IMR-90 (cell line): ENCODE measurements at regions not wholly inside any gene's neighbourhood (a gene's known extent, or its start where the extent isn't known, plus 50 kb on each side); places are given as distances from the start of the nearest gene placed in this dataset.

Experiments used
- ATAC-seq: fragments of 200-7000 bp; cut with Tn5 transposase; 2 replicates; pipeline ENCODE4 v1.9.1; 2020; ENCODE audit warnings: low read depth, mild to moderate bottlenecking, moderate library complexity
- BruUV-seq: library from RNA; stranded (reverse); fragments of 400-500 nt; replicated peaks from 2 replicates; lab custom pipeline; 2021; lab: Mats Ljungman, UMichigan
- CTCF ChIA-PET: fragments of 300-600 bp; formaldehyde crosslinking; extraction: SDS; loops from one replicate; lab custom pipeline; 2021; ENCODE audit warnings: antibody characterized with exemption; lab: Yijun Ruan, JAX
- POLR2A ChIA-PET: fragments of 300-600 bp; sonication (Branson Sonifier 250); formaldehyde crosslinking; loops from one replicate; lab custom pipeline; 2022; ENCODE audit warnings: antibody characterized with exemption; ENCODE audit not compliant: unreplicated experiment; lab: Charles Lee
- DNase-seq: peaks from one replicate; pipeline ENCODE4 v3.0.0; 2013
- H2AFZ ChIP-seq: replicated peaks from 2 replicates; pipeline ENCODE3; 2013; ENCODE audit warnings: low read length, mild to moderate bottlenecking; ENCODE audit not compliant: poor library complexity
- H2AK5ac ChIP-seq: 2 replicates; pipeline ENCODE4 v1.6.1; 2013; ENCODE audit warnings: low read depth, low read length, inconsistent platforms
- H2AK9ac ChIP-seq: replicated peaks from 2 replicates; pipeline ENCODE3; 2013; ENCODE audit warnings: mild to moderate bottlenecking, low read depth, low read length, moderate library complexity; ENCODE audit not compliant: poor library complexity
- H2BK120ac ChIP-seq: 2 replicates; pipeline ENCODE4 v1.6.1; 2013; ENCODE audit warnings: low read depth, low read length, inconsistent platforms
- H2BK15ac ChIP-seq: 3 replicates; pipeline ENCODE4 v1.6.1; 2013; ENCODE audit warnings: low read depth, low read length, inconsistent platforms
- H2BK20ac ChIP-seq: 2 replicates; pipeline ENCODE4 v1.6.1; 2013; ENCODE audit warnings: low read depth, mild to moderate bottlenecking, inconsistent platforms, low read length, moderate library complexity
- H2BK5ac ChIP-seq: 2 replicates; pipeline ENCODE4 v1.6.1; 2013; ENCODE audit warnings: mild to moderate bottlenecking, low read depth, low read length, inconsistent platforms; ENCODE audit not compliant: poor library complexity, severe bottlenecking
- H3K14ac ChIP-seq: replicated peaks from 2 replicates; pipeline ENCODE4 v1.6.1; 2013; ENCODE audit warnings: low read depth, low read length, inconsistent platforms
- H3K18ac ChIP-seq: 2 replicates; pipeline ENCODE4 v1.6.1; 2013; ENCODE audit warnings: low read depth, low read length, control low read depth
- H3K23ac ChIP-seq: 2 replicates; pipeline ENCODE4 v1.6.1; 2013; ENCODE audit warnings: low read depth, low read length, inconsistent platforms
- H3K27ac ChIP-seq: 2 replicates; pipeline ENCODE4 v1.5.1; 2013; ENCODE audit warnings: mild to moderate bottlenecking, control low read depth, low read length; ENCODE audit not compliant: insufficient read depth
- H3K27me3 ChIP-seq: 2 replicates; pipeline ENCODE4 v1.6.1; 2013; ENCODE audit warnings: low read length; ENCODE audit not compliant: control insufficient read depth, insufficient read depth
- H3K36me3 ChIP-seq: 2 replicates; pipeline ENCODE4 v1.6.1; 2013; ENCODE audit warnings: low read length, mixed read lengths; ENCODE audit not compliant: control insufficient read depth, insufficient read depth
- H3K4ac ChIP-seq: 2 replicates; pipeline ENCODE4 v1.6.1; 2013; ENCODE audit warnings: low read depth, low read length, inconsistent platforms
- H3K4me1 ChIP-seq: 2 replicates; pipeline ENCODE4 v1.6.1; 2013; ENCODE audit warnings: low read length, mixed read lengths; ENCODE audit not compliant: control insufficient read depth, insufficient read depth
- H3K4me2 ChIP-seq: 2 replicates; pipeline ENCODE4 v1.6.1; 2013; ENCODE audit warnings: low read depth, mild to moderate bottlenecking, control low read depth, low read length, moderate library complexity
- H3K4me3 ChIP-seq: 2 replicates; pipeline ENCODE4 v1.5.1; 2013; ENCODE audit warnings: low read depth, mild to moderate bottlenecking, control low read depth, low read length, moderate library complexity; ENCODE audit not compliant: insufficient read depth
- H3K56ac ChIP-seq: 2 replicates; pipeline ENCODE4 v1.6.1; 2013; ENCODE audit warnings: low read length, inconsistent platforms; ENCODE audit not compliant: insufficient read depth; ENCODE audit errors: extremely low read depth
- H3K79me1 ChIP-seq, 2 experiments: 2 replicates each; pipeline ENCODE4 v1.6.1; 2013; ENCODE audit warnings: low read length in 2 of 2, inconsistent platforms in 1 of 2, low read depth in 1 of 2
- H3K9ac ChIP-seq: 2 replicates; pipeline ENCODE4 v1.6.1; 2013; ENCODE audit warnings: low read depth, low read length, control low read depth
- H3K9me1 ChIP-seq: 2 replicates; pipeline ENCODE4 v1.6.1; 2013; ENCODE audit warnings: low read length, inconsistent platforms; ENCODE audit not compliant: insufficient read depth
- H3K9me3 ChIP-seq: 2 replicates; pipeline ENCODE4 v1.6.1; 2013; ENCODE audit warnings: low read length; ENCODE audit not compliant: control insufficient read depth, insufficient read depth
- H4K20me1 ChIP-seq: 2 replicates; pipeline ENCODE4 v1.6.1; 2013; ENCODE audit warnings: low read length, inconsistent platforms; ENCODE audit not compliant: insufficient read depth
- H4K5ac ChIP-seq: 2 replicates; pipeline ENCODE4 v1.6.1; 2013; ENCODE audit warnings: mild to moderate bottlenecking, low read depth, low read length, control low read depth
- H4K8ac ChIP-seq, 2 experiments: 2 replicates each; pipeline ENCODE4 v1.6.1; 2013; ENCODE audit warnings: low read depth in 2 of 2, low read length in 2 of 2, control low read depth in 1 of 2, inconsistent platforms in 1 of 2
- H4K91ac ChIP-seq: 2 replicates; pipeline ENCODE4 v1.6.1; 2013; ENCODE audit warnings: low read depth, low read length, inconsistent platforms; ENCODE audit not compliant: insufficient read depth
- BHLHE40 ChIP-seq: fragments of 150-350 bp; IDR thresholded peaks from 2 replicates; pipeline ENCODE4 v1.6.1; 2016; ENCODE audit warnings: mild to moderate bottlenecking, low read depth, low read length
- CEBPB ChIP-seq: IDR thresholded peaks from 2 replicates; pipeline ENCODE4 v1.6.1; 2012; ENCODE audit warnings: low read depth, low read length, improper control_type of control experiment
- CHD1 ChIP-seq: IDR thresholded peaks from 2 replicates; pipeline ENCODE4 v1.6.1; 2012; ENCODE audit warnings: low read depth, low read length, improper control_type of control experiment
- FOS ChIP-seq: fragments of 150-350 bp; IDR thresholded peaks from 2 replicates; pipeline ENCODE4 v1.6.1; 2016; ENCODE audit warnings: low read depth, low read length
- MAFK ChIP-seq: IDR thresholded peaks from 2 replicates; pipeline ENCODE4 v1.6.1; 2012; ENCODE audit warnings: low read depth, low read length, improper control_type of control experiment
- MAZ ChIP-seq: IDR thresholded peaks from 2 replicates; pipeline ENCODE4 v1.6.1; 2012; ENCODE audit warnings: low read depth, mild to moderate bottlenecking, low read length, improper control_type of control experiment, moderate library complexity, borderline replicate concordance
- MXI1 ChIP-seq: IDR thresholded peaks from 2 replicates; pipeline ENCODE4 v1.6.1; 2012; ENCODE audit warnings: low read depth, mild to moderate bottlenecking, low read length, moderate library complexity, borderline replicate concordance
- NFE2L2 ChIP-seq: fragments of 150-350 bp; IDR thresholded peaks from 2 replicates; pipeline ENCODE4 v1.6.1; 2016; ENCODE audit warnings: low read depth, mild to moderate bottlenecking, low read length
- POLR2A ChIP-seq: IDR thresholded peaks from 2 replicates; pipeline ENCODE4 v1.6.1; 2012; ENCODE audit warnings: mild to moderate bottlenecking, low read depth, low read length
- RAD21 ChIP-seq: IDR thresholded peaks from 2 replicates; pipeline ENCODE4 v1.6.1; 2012; ENCODE audit warnings: low read length, improper control_type of control experiment
- RCOR1 ChIP-seq: IDR thresholded peaks from 2 replicates; pipeline ENCODE4 v1.6.1; 2012; ENCODE audit warnings: mild to moderate bottlenecking, low read length, improper control_type of control experiment; ENCODE audit not compliant: insufficient replicate concordance
- RFX5 ChIP-seq: IDR thresholded peaks from 2 replicates; pipeline ENCODE4 v1.8.0; 2012; ENCODE audit warnings: low read depth, mild to moderate bottlenecking, low read length, moderate library complexity
- SMC3 ChIP-seq: fragments of 150-350 bp; IDR thresholded peaks from 2 replicates; pipeline ENCODE4 v1.6.1; 2016; ENCODE audit warnings: low read depth, mild to moderate bottlenecking, antibody characterized with exemption, low read length, moderate library complexity
- WGBS, 2 experiments: methylation state at CpG; one replicate each; pipeline versions ENCODE4 v1.1.5 to v1.1.7; 2013; ENCODE audit warnings: missing lambda C conversion rate in 2 of 2; ENCODE audit not compliant: insufficient read length in 1 of 2; ENCODE audit errors: extremely low coverage in 2 of 2; 5-methylcytosine and 5-hydroxymethylcytosine counted together
- dilution Hi-C: fragments of 300-500 bp; cut with HindIII; formaldehyde crosslinking; loops from one replicate; pipeline ENCODE4 v1.14.3; 2018; ENCODE audit warnings: low sequenced_read_pairs; ENCODE audit not compliant: unreplicated experiment
- in situ Hi-C: fragments of 300-500 bp; cut with MboI; formaldehyde crosslinking; loops from 3 replicates; pipeline ENCODE4 v1.14.3; 2019; ENCODE audit warnings: low sequenced_read_pairs, inconsistent platforms, mixed read lengths
- intact Hi-C: fragments of 100-400 bp; cut with micrococcal nuclease; formaldehyde crosslinking; loops from 2 replicates; pipeline ENCODE4 v1.10.0; 2022
- TF ChIP-seq, protein P1 (sequence below): fragments of 150-350 bp; IDR thresholded peaks from 2 replicates; pipeline ENCODE4 v1.6.1; 2016; ENCODE audit warnings: low read depth, mild to moderate bottlenecking, low read length, moderate library complexity, borderline replicate concordance
- TF ChIP-seq, protein P2 (sequence below): conservative IDR thresholded peaks from 2 replicates; pipeline ENCODE4 v1.5.1; 2012; ENCODE audit warnings: mild to moderate bottlenecking, low read depth, low read length, improper control_type of control experiment
- TF ChIP-seq, protein P3 (sequence below): fragments of 150-350 bp; IDR thresholded peaks from 2 replicates; pipeline ENCODE4 v1.6.1; 2017; ENCODE audit warnings: mild to moderate bottlenecking, antibody characterized with exemption, low read length, low read depth

DNA sequence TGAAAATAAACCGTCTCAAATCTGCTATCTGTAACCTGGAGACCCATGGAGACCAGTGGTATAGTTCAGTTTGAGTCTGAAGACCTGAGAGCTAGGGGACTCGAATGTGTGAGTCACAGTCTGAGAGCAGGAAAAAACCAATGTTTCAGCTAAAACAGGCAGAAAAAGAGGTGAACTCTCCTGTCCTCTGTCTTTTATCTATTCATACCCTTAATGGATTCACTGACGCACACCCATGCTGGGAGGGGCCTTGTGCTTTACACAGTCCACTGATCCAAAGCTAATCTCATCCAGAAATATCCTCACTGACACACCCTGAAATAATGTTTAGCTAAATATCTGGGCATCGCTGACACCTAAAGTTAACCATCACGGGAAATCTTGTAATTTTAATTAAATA is 297.9 kb downstream of the GPM6A start:
- CTCF ChIA-PET, result no interaction called here
- BruUV-seq, result no TSS peak
- ATAC-seq (no peak), DNase-seq (no peak)
- no peak overlapping the region for H2BK15ac ChIP-seq
- H3K4me3 ChIP-seq, result no peak overlapping the region
- no peak overlapping the region for H3K14ac ChIP-seq
- H4K91ac ChIP-seq, result no peak overlapping the region
- no peak overlapping the region for H3K9ac ChIP-seq
- H3K56ac ChIP-seq, result no peak overlapping the region
- no peak overlapping the region for H2BK20ac ChIP-seq
- H3K23ac ChIP-seq, result no peak overlapping the region
- no peaks in the 10 kb centered on the region for H3K4me1 ChIP-seq
- no peak overlapping the region for H3K4ac ChIP-seq
- no peak overlapping the region for H2BK120ac ChIP-seq
- H3K79me1 ChIP-seq, result no peaks in the 10 kb centered on the region
- no peak overlapping the region for H2BK5ac ChIP-seq
- WGBS, 2 experiments, result no CpG with 5 or more reads among the region's 5 CpGs
- no peak overlapping the region for H2AK5ac ChIP-seq
- no peak overlapping the region for H2AK9ac ChIP-seq
- no peak overlapping the region for H4K5ac ChIP-seq
- intact Hi-C loops (no loop called here), dilution Hi-C loops (no loop called here), in situ Hi-C loops (no loop called here)
- H3K9me3 ChIP-seq, result no peaks in the 10 kb centered on the region; the same call in 1 of the 2 replicates
- no peaks in the 10 kb centered on the region for H3K9me1 ChIP-seq
- no peak overlapping the region for H3K18ac ChIP-seq
- no peaks in the 10 kb centered on the region for H4K20me1 ChIP-seq
- H3K36me3 ChIP-seq, result no peaks in the 10 kb centered on the region
- no peak overlapping the region for H4K8ac ChIP-seq
- no peaks in the 10 kb centered on the region for H3K27me3 ChIP-seq
- H2AFZ ChIP-seq, result no peak overlapping the region
- TF ChIP-seq MXI1, result no peak
- no peak for TF ChIP-seq BHLHE40
- TF ChIP-seq CHD1, result no peak
- TF ChIP-seq RFX5, result no peak
- TF ChIP-seq CEBPB, result no peak
- TF ChIP-seq POLR2A, result no peak
- TF ChIP-seq, protein P1, sequence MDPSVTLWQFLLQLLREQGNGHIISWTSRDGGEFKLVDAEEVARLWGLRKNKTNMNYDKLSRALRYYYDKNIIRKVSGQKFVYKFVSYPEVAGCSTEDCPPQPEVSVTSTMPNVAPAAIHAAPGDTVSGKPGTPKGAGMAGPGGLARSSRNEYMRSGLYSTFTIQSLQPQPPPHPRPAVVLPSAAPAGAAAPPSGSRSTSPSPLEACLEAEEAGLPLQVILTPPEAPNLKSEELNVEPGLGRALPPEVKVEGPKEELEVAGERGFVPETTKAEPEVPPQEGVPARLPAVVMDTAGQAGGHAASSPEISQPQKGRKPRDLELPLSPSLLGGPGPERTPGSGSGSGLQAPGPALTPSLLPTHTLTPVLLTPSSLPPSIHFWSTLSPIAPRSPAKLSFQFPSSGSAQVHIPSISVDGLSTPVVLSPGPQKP, result no peak
- TF ChIP-seq, protein P2, sequence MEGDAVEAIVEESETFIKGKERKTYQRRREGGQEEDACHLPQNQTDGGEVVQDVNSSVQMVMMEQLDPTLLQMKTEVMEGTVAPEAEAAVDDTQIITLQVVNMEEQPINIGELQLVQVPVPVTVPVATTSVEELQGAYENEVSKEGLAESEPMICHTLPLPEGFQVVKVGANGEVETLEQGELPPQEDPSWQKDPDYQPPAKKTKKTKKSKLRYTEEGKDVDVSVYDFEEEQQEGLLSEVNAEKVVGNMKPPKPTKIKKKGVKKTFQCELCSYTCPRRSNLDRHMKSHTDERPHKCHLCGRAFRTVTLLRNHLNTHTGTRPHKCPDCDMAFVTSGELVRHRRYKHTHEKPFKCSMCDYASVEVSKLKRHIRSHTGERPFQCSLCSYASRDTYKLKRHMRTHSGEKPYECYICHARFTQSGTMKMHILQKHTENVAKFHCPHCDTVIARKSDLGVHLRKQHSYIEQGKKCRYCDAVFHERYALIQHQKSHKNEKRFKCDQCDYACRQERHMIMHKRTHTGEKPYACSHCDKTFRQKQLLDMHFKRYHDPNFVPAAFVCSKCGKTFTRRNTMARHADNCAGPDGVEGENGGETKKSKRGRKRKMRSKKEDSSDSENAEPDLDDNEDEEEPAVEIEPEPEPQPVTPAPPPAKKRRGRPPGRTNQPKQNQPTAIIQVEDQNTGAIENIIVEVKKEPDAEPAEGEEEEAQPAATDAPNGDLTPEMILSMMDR, result no peak
- no peak for TF ChIP-seq FOS
- no peak for TF ChIP-seq MAZ
- TF ChIP-seq RCOR1, result no peak
- no peak for TF ChIP-seq MAFK
- TF ChIP-seq, protein P3, sequence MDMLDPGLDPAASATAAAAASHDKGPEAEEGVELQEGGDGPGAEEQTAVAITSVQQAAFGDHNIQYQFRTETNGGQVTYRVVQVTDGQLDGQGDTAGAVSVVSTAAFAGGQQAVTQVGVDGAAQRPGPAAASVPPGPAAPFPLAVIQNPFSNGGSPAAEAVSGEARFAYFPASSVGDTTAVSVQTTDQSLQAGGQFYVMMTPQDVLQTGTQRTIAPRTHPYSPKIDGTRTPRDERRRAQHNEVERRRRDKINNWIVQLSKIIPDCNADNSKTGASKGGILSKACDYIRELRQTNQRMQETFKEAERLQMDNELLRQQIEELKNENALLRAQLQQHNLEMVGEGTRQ, result no peak
- no peak for TF ChIP-seq RAD21
- no peak for TF ChIP-seq NFE2L2
- TF ChIP-seq SMC3, result no peak
- POLR2A ChIA-PET, result no interaction called here
- no peak overlapping the region for H3K4me2 ChIP-seq
- H3K27ac ChIP-seq, result no peak overlapping the region
